Nephron (organoid): ENCODE measurements at regions not wholly inside any gene's neighbourhood (a gene's known extent, or its start where the extent isn't known, plus 50 kb on each side); places are given as distances from the start of the nearest gene placed in this dataset.

ENCODE experiments used
- H3K27ac Mint-ChIP-seq, 3 experiments: 2 replicates each; pipeline ENCODE4 v1.8.0; 2020; ENCODE audit warnings: mixed read lengths in 3 of 3, mild to moderate bottlenecking in 2 of 3, moderate library complexity in 1 of 3
- H3K27me3 Mint-ChIP-seq: 2 replicates; pipeline ENCODE4 v1.8.0; 2021; ENCODE audit warnings: low read depth, mild to moderate bottlenecking, moderate library complexity, mixed read lengths
- H3K36me3 Mint-ChIP-seq: 2 replicates; pipeline ENCODE4 v1.8.0; 2020; ENCODE audit warnings: low read depth, mixed read lengths
- H3K4me1 Mint-ChIP-seq: 2 replicates; pipeline ENCODE4 v1.8.0; 2020; ENCODE audit warnings: mixed read lengths
- H3K4me3 Mint-ChIP-seq, 3 experiments: 2 replicates each; pipeline ENCODE4 v1.8.0; 2020; ENCODE audit warnings: mild to moderate bottlenecking in 3 of 3, mixed read lengths in 3 of 3, moderate library complexity in 2 of 3
- H3K9me3 Mint-ChIP-seq: 2 replicates; pipeline ENCODE4 v1.8.0; 2020; ENCODE audit warnings: mixed read lengths
- TF ChIP-seq, protein P1 (sequence below), 3 experiments: fragments of 200-600 bp; sonication (generic); IDR thresholded peaks; one replicate each; pipeline ENCODE4 v1.5.0; 2021; ENCODE audit warnings: antibody characterized with exemption in 3 of 3; ENCODE audit not compliant: unreplicated experiment in 3 of 3

GRCh38 chr1:229097356-229097755, 173.6 kb upstream of the RAB4A start:
- TF ChIP-seq, protein P1, sequence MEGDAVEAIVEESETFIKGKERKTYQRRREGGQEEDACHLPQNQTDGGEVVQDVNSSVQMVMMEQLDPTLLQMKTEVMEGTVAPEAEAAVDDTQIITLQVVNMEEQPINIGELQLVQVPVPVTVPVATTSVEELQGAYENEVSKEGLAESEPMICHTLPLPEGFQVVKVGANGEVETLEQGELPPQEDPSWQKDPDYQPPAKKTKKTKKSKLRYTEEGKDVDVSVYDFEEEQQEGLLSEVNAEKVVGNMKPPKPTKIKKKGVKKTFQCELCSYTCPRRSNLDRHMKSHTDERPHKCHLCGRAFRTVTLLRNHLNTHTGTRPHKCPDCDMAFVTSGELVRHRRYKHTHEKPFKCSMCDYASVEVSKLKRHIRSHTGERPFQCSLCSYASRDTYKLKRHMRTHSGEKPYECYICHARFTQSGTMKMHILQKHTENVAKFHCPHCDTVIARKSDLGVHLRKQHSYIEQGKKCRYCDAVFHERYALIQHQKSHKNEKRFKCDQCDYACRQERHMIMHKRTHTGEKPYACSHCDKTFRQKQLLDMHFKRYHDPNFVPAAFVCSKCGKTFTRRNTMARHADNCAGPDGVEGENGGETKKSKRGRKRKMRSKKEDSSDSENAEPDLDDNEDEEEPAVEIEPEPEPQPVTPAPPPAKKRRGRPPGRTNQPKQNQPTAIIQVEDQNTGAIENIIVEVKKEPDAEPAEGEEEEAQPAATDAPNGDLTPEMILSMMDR (IDR thresholded peaks at IDR 0.05; ENCODE audit: unreplicated experiment in 3 of 3): no peak
- H3K27ac Mint-ChIP-seq: no peak overlapping the region
- H3K27me3 Mint-ChIP-seq: peaks cover 3% of the 10 kb centered on the region
- peaks cover 27% of the 10 kb centered on the region for H3K4me1 Mint-ChIP-seq
- no peaks in the 10 kb centered on the region for H3K36me3 Mint-ChIP-seq
- H3K9me3 Mint-ChIP-seq: no peaks in the 10 kb centered on the region
- no peak overlapping the region for H3K4me3 Mint-ChIP-seq

GRCh38 chr1:229098361-229098760, 172.6 kb upstream of the RAB4A start:
- Mint-ChIP-seq H3K36me3 (no peaks in the 10 kb centered on the region), H3K4me1 (peaks cover 18% of the 10 kb centered on the region), H3K9me3 (no peaks in the 10 kb centered on the region), H3K27ac (peak overlapping the region in 1 of 3 experiments; percentile 11), H3K4me3 (no peak overlapping the region), H3K27me3 (peaks cover 3% of the 10 kb centered on the region)
- TF ChIP-seq, protein P1 (IDR thresholded peaks at IDR 0.05; ENCODE audit: unreplicated experiment in 3 of 3): no peak

- Mint-ChIP-seq H3K36me3 (no peaks in the 10 kb centered on the region), H3K27me3 (peaks cover 3% of the 10 kb centered on the region), H3K9me3 (no peaks in the 10 kb centered on the region), H3K27ac (peak overlapping the region in 1 of 3 experiments; percentile 4), H3K4me1 (peaks cover 12% of the 10 kb centered on the region), H3K4me3 (no peak overlapping the region)
- TF ChIP-seq, protein P1 (IDR thresholded peaks at IDR 0.05; ENCODE audit: unreplicated experiment in 3 of 3): no peak
Measured at GRCh38 chr1:229098903-229099578, 171.9 kb upstream of the RAB4A start.

GRCh38 chr1:229101011-229101871, 169.7 kb upstream of the RAB4A start:
- Mint-ChIP-seq H3K27ac (no peak overlapping the region), H3K27me3 (peaks cover 11% of the 10 kb centered on the region), H3K4me1 (no peaks in the 10 kb centered on the region), H3K9me3 (no peaks in the 10 kb centered on the region), H3K4me3 (no peak overlapping the region), H3K36me3 (no peaks in the 10 kb centered on the region)
- TF ChIP-seq, protein P1 (IDR thresholded peaks at IDR 0.05; ENCODE audit: unreplicated experiment in 3 of 3): no peak

DNA sequence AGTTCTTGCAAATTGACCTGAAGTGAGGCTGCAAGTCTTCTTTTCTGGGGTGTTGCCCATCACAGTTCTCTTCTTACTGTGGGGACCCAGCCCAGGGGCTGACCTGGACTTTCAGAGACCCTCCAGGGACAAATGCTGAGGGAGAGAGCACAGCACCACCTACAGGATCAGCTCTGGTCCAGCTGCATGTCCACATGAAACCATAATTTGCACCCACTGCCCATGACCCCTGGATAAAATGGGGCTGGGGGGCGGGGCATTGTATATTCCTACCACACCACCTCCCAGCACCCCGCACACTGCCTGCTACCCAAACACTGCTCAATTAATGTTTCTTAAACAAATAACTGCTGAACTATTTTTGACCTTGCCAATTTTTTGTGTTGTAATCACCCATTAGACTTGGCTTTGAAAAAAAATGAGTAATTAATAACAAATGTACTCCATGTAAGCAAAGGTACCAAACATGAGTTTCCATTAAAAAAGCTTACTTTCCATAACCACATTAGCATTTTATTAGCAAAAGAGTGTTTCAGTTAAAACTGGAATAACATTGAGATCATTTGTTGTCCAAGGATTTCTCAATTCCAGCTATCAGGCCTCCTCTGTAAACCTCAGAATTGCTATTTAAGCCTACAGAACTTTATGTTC, 168.0 kb upstream of the RAB4A start:
- H3K4me3 Mint-ChIP-seq: no peak overlapping the region
- H3K27ac Mint-ChIP-seq: no peak overlapping the region
- no peaks in the 10 kb centered on the region for H3K9me3 Mint-ChIP-seq
- TF ChIP-seq, protein P1 (IDR thresholded peaks at IDR 0.05; ENCODE audit: unreplicated experiment in 3 of 3): no peak
- H3K4me1 Mint-ChIP-seq: peaks cover 13% of the 10 kb centered on the region
- H3K36me3 Mint-ChIP-seq: no peaks in the 10 kb centered on the region
- H3K27me3 Mint-ChIP-seq: peaks cover 16% of the 10 kb centered on the region
